GM10266 (cell line): ENCODE measurements at regions not wholly inside any gene's neighbourhood (a gene's known extent, or its start where the extent isn't known, plus 50 kb on each side); places are given as distances from the start of the nearest gene placed in this dataset.

Experiments used
- DNase-seq: peaks from one replicate; pipeline ENCODE4 v3.0.0; 2012; ENCODE audit errors: extremely low spot score
- TF ChIP-seq, protein P1 (sequence below): IDR thresholded peaks from 2 replicates; pipeline ENCODE4 v1.5.1; 2012; ENCODE audit warnings: mild to moderate bottlenecking, low read depth; ENCODE audit not compliant: control insufficient read depth, insufficient read depth; ENCODE audit errors: missing control alignments

DNA sequence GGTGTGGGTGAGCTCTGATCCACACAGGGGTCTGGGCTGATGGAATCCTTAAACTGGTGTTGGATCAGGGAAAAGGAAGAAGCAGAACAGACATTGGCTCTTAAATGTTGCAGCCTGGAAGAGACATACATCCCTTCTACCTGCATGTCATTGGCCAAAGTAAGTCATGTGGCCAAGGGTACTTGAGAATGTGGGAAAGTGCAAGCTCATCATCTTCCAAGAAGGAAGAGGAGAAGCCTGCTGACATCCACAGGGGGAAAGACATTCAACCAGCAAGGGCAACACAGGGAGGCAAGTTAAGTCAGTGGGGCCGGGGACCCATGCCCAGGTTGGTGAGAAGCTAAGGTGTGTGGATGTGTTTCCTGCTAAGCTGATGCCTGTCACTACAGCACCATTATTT, 272.8 kb upstream of the MKI67 start:
- TF ChIP-seq, protein P1, sequence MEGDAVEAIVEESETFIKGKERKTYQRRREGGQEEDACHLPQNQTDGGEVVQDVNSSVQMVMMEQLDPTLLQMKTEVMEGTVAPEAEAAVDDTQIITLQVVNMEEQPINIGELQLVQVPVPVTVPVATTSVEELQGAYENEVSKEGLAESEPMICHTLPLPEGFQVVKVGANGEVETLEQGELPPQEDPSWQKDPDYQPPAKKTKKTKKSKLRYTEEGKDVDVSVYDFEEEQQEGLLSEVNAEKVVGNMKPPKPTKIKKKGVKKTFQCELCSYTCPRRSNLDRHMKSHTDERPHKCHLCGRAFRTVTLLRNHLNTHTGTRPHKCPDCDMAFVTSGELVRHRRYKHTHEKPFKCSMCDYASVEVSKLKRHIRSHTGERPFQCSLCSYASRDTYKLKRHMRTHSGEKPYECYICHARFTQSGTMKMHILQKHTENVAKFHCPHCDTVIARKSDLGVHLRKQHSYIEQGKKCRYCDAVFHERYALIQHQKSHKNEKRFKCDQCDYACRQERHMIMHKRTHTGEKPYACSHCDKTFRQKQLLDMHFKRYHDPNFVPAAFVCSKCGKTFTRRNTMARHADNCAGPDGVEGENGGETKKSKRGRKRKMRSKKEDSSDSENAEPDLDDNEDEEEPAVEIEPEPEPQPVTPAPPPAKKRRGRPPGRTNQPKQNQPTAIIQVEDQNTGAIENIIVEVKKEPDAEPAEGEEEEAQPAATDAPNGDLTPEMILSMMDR, result no peak
- no peak for DNase-seq

DNA sequence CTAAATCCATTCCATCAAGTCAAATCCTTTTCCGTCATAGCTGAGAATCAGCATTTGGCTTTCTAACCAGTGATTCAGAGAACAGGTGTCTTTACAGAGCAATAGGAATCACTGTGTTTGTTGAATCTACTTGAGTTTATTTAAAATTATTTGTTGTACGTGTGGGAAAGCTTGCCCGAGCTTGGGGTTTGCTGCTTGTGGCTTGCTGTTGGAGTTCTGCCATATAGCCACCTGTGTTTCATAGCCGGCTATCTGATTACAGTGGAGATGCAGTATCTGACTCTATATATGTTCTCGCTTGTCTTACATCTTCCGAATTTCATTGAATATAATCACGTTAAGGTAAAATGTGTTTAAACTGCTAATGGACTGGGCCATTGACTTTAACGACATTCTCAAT, 274.3 kb upstream of the MKI67 start:
- no peak for DNase-seq
- TF ChIP-seq, protein P1, result no peak

DNA sequence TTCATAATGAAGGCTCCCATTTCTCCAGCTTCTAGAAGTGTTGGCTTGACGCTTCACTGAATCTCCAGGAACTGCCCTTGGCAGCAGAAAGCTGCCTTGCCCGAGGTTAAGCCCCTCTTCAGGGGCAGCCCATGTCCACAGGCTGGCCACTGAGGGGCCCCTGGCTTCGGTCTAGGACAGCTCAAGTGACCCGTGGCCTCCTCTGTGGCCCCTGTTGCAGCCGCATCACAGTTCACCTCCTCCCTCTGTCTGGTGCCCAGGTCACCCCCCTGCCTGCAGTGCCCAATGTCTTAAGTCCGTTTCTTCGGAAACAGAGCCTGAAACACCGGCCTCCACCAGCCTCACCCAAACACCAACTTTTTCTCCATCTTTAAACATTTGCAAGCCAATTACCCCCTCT, 279.2 kb upstream of the MKI67 start:
- TF ChIP-seq, protein P1, result no peak

DNA sequence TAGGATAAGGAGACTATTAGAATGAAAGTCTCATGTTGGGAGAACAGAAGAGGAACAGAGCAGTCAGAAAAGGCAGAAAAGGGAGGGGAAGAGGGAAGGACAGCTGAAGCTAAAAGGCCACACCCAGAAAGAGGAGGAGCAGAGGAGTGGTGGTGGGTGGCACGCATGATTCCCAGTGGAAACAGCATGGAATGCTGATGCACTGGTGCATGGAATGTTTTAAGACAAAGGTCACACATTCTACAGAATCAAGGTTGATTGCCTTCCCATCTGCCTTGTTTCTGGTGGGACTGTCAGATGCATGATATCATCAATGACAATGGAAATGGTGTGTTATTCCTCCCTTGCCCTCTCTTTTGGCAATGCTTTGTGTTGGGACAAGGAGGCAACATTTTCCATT, 285.4 kb upstream of the MKI67 start:
- DNase-seq, result no peak
- TF ChIP-seq, protein P1, result no peak

More for the DNA sequence above, 279.2 kb upstream of the MKI67 start:
- no peak for DNase-seq

DNA sequence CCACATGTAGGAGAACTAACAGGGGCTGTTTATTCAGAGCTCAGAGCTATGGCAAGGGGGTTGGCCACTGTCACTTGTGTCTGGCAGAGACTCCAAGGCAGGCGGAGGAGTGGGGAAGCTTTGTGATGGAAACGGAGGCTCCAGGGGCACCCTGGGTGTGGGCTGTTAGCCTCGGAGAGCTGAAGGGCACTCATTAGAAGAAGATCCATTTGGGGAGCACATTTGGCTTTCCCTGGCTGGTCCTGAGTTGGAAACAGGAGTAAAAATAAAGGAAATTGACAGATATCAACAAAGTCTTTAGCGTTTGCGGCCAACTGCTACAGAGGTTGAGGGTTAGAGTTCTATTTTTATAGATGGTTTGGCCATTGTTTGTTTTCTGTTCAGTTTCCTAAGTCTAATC, 288.3 kb upstream of the MKI67 start:
- TF ChIP-seq, protein P1, result no peak
- no peak for DNase-seq

DNA sequence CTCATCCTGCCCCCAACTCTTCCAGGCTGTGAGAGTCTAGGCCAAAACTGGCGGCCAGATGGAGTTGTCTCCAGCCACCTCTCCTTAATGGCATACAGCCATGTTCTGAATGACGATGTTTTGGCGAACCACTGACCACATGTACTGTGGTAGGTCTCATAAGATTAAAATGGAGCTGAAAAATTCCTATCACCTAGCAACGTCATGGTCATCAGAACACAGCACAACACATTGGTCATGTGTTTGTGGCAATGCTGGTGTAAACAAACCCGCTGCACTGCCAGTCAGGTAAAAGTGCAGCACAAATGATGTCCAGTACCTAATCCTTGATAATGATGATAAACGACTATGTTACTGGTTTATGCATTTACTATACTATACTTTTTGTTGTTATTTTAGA, 290.0 kb upstream of the MKI67 start:
- TF ChIP-seq, protein P1, result no peak
- DNase-seq, result no peak

DNA sequence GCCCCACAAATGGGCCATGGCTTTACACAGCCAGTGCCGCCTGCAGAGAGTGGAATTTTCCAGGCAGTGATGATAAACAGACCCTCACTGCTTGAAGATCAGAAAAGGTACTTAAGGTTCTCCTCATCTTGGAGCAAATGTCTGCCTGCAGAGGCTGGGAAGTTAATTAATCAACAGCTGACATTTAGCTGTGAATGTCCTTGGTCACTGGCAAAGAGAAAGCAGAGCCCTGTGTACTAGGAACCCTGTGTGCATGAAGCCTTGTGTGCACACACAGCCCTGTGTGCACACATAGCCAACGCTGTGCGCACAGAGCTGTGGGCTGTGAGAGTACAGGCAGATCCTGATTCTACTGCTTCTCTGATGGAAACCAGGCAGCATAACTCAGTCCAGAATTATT, 291.6 kb upstream of the MKI67 start:
- TF ChIP-seq, protein P1, result no peak
- no peak for DNase-seq
